Ascending aorta (tissue), 2 donors: ENCODE measurements at regions not wholly inside any gene's neighbourhood (a gene's known extent, or its start where the extent isn't known, plus 50 kb on each side); places are given as distances from the start of the nearest gene placed in this dataset.

Experiments used
- DNase-seq, 2 donors: peaks; one replicate each; pipeline ENCODE4 v3.0.0-alpha.2; 2019; ENCODE audit warnings: low spot score in 2 of 2
- H3K27ac ChIP-seq, 2 donors: fragments of 200-600 bp; sonication (generic); one replicate each; pipeline ENCODE4 v1.5.1; 2016 to 2017; ENCODE audit warnings: mild to moderate bottlenecking in 1 of 2
- H3K27me3 ChIP-seq: fragments of 200-600 bp; sonication (generic); one replicate; pipeline ENCODE4 v1.5.1; 2017
- H3K36me3 ChIP-seq, 2 donors: fragments of 200-600 bp; sonication (generic); one replicate each; pipeline ENCODE4 v1.5.1; 2016
- H3K4me1 ChIP-seq, 2 donors: fragments of 200-600 bp; sonication (generic); one replicate each; pipeline ENCODE4 v1.5.1; 2016 to 2017; ENCODE audit warnings: mild to moderate bottlenecking in 1 of 2
- H3K4me3 ChIP-seq, 2 donors: fragments of 200-600 bp; sonication (generic); one replicate each; pipeline ENCODE4 v1.5.1; 2016 to 2017; ENCODE audit warnings: mild to moderate bottlenecking in 1 of 2
- H3K9me3 ChIP-seq, 2 donors: fragments of 200-600 bp; sonication (generic); one replicate each; pipeline ENCODE4 v1.5.1; 2016
- intact Hi-C: fragments of 100-400 bp; cut with DNase I; formaldehyde crosslinking; loops from one replicate; pipeline ENCODE4 v1.15.1; 2023
- TF ChIP-seq, protein P1 (sequence below), 3 experiments: fragments of 200-600 bp in 2 of 3; fragments of 450-650 bp in 1 of 3; sonication (generic) in 2 of 3; IDR thresholded peaks; one replicate each; pipeline ENCODE4 v1.5.1; 2016 to 2019; ENCODE audit warnings: antibody characterized with exemption in 3 of 3, mild to moderate bottlenecking in 1 of 3, moderate library complexity in 1 of 3

DNA sequence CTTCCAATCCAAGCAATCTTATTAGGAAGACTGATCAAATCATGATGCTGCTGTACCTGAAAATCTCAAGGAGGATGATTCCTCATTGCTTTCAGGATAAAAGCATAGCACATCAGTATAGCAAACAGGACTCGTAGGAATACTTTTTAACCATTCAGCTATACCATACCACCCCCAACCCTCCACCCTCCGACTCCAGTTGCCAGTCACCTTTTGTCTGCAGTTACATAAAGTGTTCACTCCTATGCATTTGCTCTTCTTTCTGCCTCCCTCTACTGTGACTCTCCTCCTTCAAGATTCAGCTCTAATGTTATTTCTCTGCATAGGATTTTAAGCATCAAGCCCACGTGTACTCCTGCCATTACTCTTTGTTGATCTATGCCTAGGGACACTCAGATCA lies 124.7 kb upstream of the KCNQ5 start:
- intact Hi-C loops, result no loop called here
- H3K4me1 ChIP-seq, result no peaks in the 10 kb centered on the region
- no peak for DNase-seq
- H3K27me3 ChIP-seq, result no peaks in the 10 kb centered on the region
- no peaks in the 10 kb centered on the region for H3K36me3 ChIP-seq
- no peak overlapping the region for H3K4me3 ChIP-seq
- TF ChIP-seq, protein P1, sequence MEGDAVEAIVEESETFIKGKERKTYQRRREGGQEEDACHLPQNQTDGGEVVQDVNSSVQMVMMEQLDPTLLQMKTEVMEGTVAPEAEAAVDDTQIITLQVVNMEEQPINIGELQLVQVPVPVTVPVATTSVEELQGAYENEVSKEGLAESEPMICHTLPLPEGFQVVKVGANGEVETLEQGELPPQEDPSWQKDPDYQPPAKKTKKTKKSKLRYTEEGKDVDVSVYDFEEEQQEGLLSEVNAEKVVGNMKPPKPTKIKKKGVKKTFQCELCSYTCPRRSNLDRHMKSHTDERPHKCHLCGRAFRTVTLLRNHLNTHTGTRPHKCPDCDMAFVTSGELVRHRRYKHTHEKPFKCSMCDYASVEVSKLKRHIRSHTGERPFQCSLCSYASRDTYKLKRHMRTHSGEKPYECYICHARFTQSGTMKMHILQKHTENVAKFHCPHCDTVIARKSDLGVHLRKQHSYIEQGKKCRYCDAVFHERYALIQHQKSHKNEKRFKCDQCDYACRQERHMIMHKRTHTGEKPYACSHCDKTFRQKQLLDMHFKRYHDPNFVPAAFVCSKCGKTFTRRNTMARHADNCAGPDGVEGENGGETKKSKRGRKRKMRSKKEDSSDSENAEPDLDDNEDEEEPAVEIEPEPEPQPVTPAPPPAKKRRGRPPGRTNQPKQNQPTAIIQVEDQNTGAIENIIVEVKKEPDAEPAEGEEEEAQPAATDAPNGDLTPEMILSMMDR (IDR thresholded peaks at IDR 0.05), result no peak
- no peak overlapping the region for H3K27ac ChIP-seq
- H3K9me3 ChIP-seq, result no peaks in the 10 kb centered on the region

DNA sequence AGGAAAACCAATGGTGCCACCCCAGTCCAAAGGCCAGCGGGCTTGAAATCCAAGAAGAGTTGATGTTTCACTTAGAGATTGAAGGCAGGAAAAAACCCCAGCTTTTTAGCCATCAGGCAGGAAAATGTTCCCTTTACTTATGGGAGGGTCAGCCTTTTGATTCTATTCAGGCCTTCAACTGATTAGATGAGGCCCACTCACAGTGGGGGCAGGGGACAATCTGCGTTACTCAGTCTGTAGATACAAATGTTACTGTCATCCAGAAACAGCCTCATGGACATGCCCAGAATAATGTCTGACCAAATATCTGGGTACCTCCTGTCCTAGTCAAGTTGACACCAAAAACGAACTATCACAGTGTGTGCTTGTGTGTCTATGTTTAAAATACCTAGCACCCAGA lies 121.2 kb upstream of the KCNQ5 start:
- H3K9me3 ChIP-seq, result no peaks in the 10 kb centered on the region
- TF ChIP-seq, protein P1 (IDR thresholded peaks at IDR 0.05), result no peak
- intact Hi-C loops, result no loop called here

DNA sequence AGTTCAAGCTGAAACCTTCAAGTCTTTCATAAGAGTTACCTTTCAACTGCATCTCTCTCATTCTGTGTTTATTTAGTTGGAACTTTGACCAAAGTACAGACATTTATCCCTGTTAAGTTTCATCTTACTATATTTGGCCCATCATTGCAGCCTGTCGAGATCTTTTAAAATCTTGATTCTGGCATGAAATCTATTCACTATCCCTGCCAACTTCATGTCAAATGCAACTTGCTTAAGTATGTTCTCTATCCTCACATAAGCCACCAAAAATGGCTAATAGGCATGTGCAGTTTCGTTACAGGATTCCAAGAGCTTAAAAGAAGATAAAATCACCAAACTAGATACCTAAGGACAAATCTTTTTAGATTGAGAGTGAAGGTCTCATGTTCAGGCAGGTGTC lies 117.5 kb upstream of the KCNQ5 start:
- Histone ChIP-seq H3K27ac (no peak overlapping the region), H3K4me3 (no peak overlapping the region), H3K4me1 (no peaks in the 10 kb centered on the region), H3K36me3 (no peaks in the 10 kb centered on the region), H3K27me3 (no peaks in the 10 kb centered on the region), H3K9me3 (no peaks in the 10 kb centered on the region)
- intact Hi-C loops, result no loop called here
- DNase-seq, result no peak
- TF ChIP-seq, protein P1 (IDR thresholded peaks at IDR 0.05), result no peak

More for the DNA sequence above, 121.2 kb upstream of the KCNQ5 start:
- H3K4me1 ChIP-seq, result no peaks in the 10 kb centered on the region
- H3K4me3 ChIP-seq, result no peak overlapping the region
- H3K36me3 ChIP-seq, result no peaks in the 10 kb centered on the region
- DNase-seq, result no peak
- no peak overlapping the region for H3K27ac ChIP-seq
- no peaks in the 10 kb centered on the region for H3K27me3 ChIP-seq

DNA sequence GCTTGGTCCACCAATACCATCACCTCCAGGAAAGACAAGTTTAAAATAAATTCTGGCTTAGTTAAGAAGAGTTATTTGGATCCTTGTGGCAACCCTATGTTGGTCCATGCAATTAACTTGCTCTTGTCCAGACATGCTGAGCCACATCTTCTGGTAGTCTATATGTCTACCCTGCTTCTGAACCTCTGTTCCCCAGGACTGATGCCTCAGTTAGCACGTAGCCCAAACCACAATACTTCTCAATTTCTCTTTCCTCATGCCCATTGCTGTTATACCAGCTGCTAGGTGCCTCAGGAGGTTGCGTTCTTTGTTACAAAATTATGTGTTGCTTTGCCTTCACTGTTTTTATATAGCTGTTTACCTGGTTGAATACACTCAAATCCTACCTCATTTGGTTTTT lies 116.4 kb upstream of the KCNQ5 start:
- no peak overlapping the region for H3K27ac ChIP-seq
- TF ChIP-seq, protein P1 (IDR thresholded peaks at IDR 0.05), result no peak
- no peak overlapping the region for H3K4me3 ChIP-seq
- no peaks in the 10 kb centered on the region for H3K4me1 ChIP-seq
- no peaks in the 10 kb centered on the region for H3K36me3 ChIP-seq
- no peak for DNase-seq
- H3K27me3 ChIP-seq, result no peaks in the 10 kb centered on the region
- intact Hi-C loops, result no loop called here
- no peaks in the 10 kb centered on the region for H3K9me3 ChIP-seq

DNA sequence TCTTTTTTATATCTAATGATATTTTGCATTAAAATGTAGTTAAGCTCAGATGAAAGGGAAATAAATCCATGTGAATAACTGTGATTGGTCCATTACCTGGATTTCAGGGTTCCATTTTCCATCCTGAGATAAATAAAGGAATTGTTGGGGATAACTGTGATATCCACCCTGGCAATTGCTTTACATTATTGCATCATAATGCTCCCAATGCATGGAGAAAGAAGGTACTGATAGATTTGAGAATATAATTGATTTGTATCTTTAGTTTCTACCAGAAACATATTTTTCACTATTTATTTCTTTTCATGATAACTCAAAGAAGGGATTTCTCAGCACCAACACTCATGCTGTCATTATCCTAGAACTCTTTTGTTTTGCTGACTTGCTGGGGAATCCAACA lies 102.0 kb upstream of the KCNQ5 start:
- Histone ChIP-seq H3K4me3 (no peak overlapping the region), H3K27me3 (no peaks in the 10 kb centered on the region), H3K4me1 (no peaks in the 10 kb centered on the region), H3K36me3 (no peaks in the 10 kb centered on the region), H3K27ac (no peak overlapping the region), H3K9me3 (no peaks in the 10 kb centered on the region)
- intact Hi-C loops, result no loop called here
- TF ChIP-seq, protein P1 (IDR thresholded peaks at IDR 0.05), result no peak
- no peak for DNase-seq

DNA sequence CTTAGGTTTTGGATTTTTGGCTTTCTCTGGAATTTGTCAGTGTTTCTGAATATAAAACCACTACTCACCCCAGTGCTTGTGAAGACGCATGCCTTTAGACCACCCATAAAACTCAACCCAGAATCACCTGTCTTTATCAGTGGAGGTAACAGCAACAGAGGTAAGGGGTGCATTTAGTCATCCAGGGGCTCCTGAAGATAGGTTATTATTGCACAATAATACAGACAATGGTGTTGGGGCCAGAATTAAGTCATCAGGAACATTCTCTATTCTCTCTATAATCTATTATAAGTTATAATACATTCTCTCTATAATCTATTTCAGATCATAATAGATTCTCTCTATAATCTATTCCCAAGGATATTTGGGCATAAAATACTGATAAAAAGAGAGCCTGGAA lies 100.2 kb upstream of the KCNQ5 start:
- no peaks in the 10 kb centered on the region for H3K9me3 ChIP-seq
- TF ChIP-seq, protein P1 (IDR thresholded peaks at IDR 0.05), result no peak
- no peaks in the 10 kb centered on the region for H3K27me3 ChIP-seq
- H3K4me3 ChIP-seq, result no peak overlapping the region
- H3K36me3 ChIP-seq, result no peaks in the 10 kb centered on the region
- DNase-seq, result no peak
- no peak overlapping the region for H3K27ac ChIP-seq
- intact Hi-C loops, result no loop called here
- no peaks in the 10 kb centered on the region for H3K4me1 ChIP-seq
